Suprapubic skin (tissue), 4 donors: ENCODE measurements at regions not wholly inside any gene's neighbourhood (a gene's known extent, or its start where the extent isn't known, plus 50 kb on each side); places are given as distances from the start of the nearest gene placed in this dataset.

ENCODE experiments used
- POLR2A ChIP-seq, 2 donors: fragments of 450-650 bp; IDR thresholded peaks; one replicate each; pipeline ENCODE4 v1.6.1; 2017; ENCODE audit warnings: antibody characterized with exemption in 2 of 2, mild to moderate bottlenecking in 2 of 2, moderate library complexity in 2 of 2
- POLR2AphosphoS5 ChIP-seq, 3 donors: sonication (generic); formaldehyde crosslinking; IDR thresholded peaks; one replicate each; pipeline ENCODE4 v1.6.1; 2017; ENCODE audit warnings: antibody characterized with exemption in 3 of 3
- TF ChIP-seq, protein P1 (sequence below), 2 donors: fragments of 200-600 bp in 1 of 2; fragments of 450-650 bp in 1 of 2; sonication (generic) in 1 of 2; IDR thresholded peaks; one replicate each; pipeline ENCODE4 v1.5.1; 2016 to 2019; ENCODE audit warnings: antibody characterized with exemption in 2 of 2, mild to moderate bottlenecking in 1 of 2, moderate library complexity in 1 of 2

- TF ChIP-seq, protein P1, sequence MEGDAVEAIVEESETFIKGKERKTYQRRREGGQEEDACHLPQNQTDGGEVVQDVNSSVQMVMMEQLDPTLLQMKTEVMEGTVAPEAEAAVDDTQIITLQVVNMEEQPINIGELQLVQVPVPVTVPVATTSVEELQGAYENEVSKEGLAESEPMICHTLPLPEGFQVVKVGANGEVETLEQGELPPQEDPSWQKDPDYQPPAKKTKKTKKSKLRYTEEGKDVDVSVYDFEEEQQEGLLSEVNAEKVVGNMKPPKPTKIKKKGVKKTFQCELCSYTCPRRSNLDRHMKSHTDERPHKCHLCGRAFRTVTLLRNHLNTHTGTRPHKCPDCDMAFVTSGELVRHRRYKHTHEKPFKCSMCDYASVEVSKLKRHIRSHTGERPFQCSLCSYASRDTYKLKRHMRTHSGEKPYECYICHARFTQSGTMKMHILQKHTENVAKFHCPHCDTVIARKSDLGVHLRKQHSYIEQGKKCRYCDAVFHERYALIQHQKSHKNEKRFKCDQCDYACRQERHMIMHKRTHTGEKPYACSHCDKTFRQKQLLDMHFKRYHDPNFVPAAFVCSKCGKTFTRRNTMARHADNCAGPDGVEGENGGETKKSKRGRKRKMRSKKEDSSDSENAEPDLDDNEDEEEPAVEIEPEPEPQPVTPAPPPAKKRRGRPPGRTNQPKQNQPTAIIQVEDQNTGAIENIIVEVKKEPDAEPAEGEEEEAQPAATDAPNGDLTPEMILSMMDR (IDR thresholded peaks at IDR 0.05) = no peak
- TF ChIP-seq POLR2AphosphoS5 (IDR thresholded peaks at IDR 0.05) = no peak
- TF ChIP-seq POLR2A (IDR thresholded peaks at IDR 0.05) = no peak
These were observed 257.1 kb upstream of the SPOPL start for GRCh38 chr2:138244501-138244925.
